ENCODE measurements at regions not wholly inside any gene's neighbourhood (a gene's known extent, or its start where the extent isn't known, plus 50 kb on each side); places are given as distances from the start of the nearest gene placed in this dataset.

DNA sequence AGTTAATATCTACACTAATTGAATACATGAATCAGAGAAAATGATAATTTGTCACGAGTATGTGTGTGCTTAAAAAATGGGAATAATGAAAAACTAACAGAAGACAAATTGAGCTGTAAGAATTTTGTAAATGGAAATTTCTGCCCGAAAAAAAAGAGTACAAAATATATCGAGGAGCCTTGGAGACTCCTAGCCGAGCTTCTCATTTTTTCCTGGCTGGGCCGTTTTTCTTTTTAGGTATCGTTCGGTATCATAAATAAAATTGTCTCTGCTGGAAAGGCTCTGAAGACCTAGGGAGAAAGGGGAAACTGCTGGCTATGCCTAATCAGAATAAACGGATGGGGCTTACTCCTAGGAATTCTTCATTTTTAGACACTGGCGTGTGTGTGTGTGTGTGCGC lies 227.2 kb upstream of the RAG2 start:
- Histone ChIP-seq H3K4me1 (no peaks in the 10 kb centered on the region), H3K36me3 (no peaks in the 10 kb centered on the region), H3K4me3 (no peak overlapping the region), H3K27ac (no peak overlapping the region), H3K9me3 (no peaks in the 10 kb centered on the region), H3K27me3 (no peaks in the 10 kb centered on the region)
- no peak for TF ChIP-seq POLR2A (IDR thresholded peaks at IDR 0.05)
- TF ChIP-seq CTCF (IDR thresholded peaks at IDR 0.05) = no peak
- no peak for DNase-seq
- intact Hi-C loops (cut with DNase I; ENCODE audit: low total_unique reads) = no loop called here

DNA sequence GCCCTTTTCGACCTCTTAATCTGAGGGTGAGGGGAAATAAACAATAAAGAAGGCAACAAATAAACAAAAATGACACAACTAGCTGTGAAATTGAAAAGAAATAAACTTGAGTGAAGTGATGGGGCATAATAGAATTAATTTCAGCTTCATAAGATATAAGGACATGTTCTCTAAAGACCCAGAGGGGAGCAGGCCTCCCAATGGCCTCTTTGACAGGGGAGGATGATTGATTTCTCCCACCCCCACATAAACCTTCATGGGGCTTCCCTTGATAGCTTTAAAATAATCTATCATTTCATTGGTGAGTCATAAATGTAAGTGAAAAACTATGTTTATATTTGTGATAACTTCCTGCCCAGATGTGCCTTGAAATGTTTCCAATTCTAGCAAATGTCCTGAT lies 226.3 kb upstream of the RAG2 start:
- H3K9me3 ChIP-seq = no peaks in the 10 kb centered on the region
- no peak overlapping the region for H3K27ac ChIP-seq
- H3K27me3 ChIP-seq = no peaks in the 10 kb centered on the region
- TF ChIP-seq CTCF (IDR thresholded peaks at IDR 0.05) (no peak), POLR2A (IDR thresholded peaks at IDR 0.05) (no peak)
- intact Hi-C loops (cut with DNase I; ENCODE audit: low total_unique reads) = no loop called here
- DNase-seq = no peak
- no peaks in the 10 kb centered on the region for H3K36me3 ChIP-seq
- H3K4me1 ChIP-seq = no peaks in the 10 kb centered on the region
- H3K4me3 ChIP-seq = no peak overlapping the region

GRCh38 chr11:36822829-36823228 lies 224.8 kb upstream of the RAG2 start:
- Histone ChIP-seq H3K4me1 (no peaks in the 10 kb centered on the region), H3K27me3 (no peaks in the 10 kb centered on the region), H3K36me3 (no peaks in the 10 kb centered on the region), H3K4me3 (no peak overlapping the region), H3K9me3 (no peaks in the 10 kb centered on the region), H3K27ac (no peak overlapping the region)
- DNase-seq = no peak
- intact Hi-C loops (cut with DNase I; ENCODE audit: low total_unique reads) = no loop called here
- TF ChIP-seq CTCF (IDR thresholded peaks at IDR 0.05) (no peak), POLR2A (IDR thresholded peaks at IDR 0.05) (no peak)

GRCh38 chr11:36818410-36818809 lies 220.4 kb upstream of the RAG2 start:
- H3K9me3 ChIP-seq = no peaks in the 10 kb centered on the region
- H3K4me1 ChIP-seq = no peaks in the 10 kb centered on the region
- no peak overlapping the region for H3K4me3 ChIP-seq
- DNase-seq = no peak
- H3K27ac ChIP-seq = no peak overlapping the region
- no peaks in the 10 kb centered on the region for H3K27me3 ChIP-seq
- TF ChIP-seq POLR2A (IDR thresholded peaks at IDR 0.05) = no peak
- TF ChIP-seq CTCF (IDR thresholded peaks at IDR 0.05) = no peak
- intact Hi-C loops (cut with DNase I; ENCODE audit: low total_unique reads) = no loop called here
- no peaks in the 10 kb centered on the region for H3K36me3 ChIP-seq

DNA sequence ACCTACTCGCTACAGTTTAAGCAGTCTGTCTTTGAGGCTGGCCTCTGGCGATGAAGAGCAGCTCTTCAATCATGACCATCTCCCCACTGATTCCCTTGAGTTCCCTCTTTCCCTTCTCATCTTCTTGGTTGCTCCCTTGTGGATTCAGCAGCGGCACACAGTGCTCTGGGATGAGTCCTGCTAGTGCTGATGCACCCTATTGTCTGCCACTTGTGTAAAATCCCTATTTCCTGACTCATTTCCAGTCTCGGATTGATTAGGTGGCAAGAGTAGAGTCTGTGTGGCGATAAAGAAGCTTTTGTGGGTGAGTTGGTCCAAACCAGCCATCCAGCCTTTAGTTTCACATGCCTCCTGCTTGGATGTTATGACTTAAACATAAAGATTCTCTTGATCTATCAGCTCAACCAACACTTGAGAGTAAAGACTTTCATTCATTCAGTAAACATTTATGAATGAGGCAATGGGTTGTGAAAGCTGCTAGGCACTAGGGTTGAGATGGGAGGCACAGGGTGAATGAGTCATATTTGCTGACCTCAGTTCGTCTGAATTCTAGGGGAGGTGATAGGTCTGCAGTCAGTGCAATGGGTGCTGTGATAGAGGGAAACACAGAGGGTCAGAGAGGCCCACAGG lies 219.4 kb upstream of the RAG2 start:
- intact Hi-C loops (cut with DNase I; ENCODE audit: low total_unique reads) = no loop called here
- Histone ChIP-seq H3K27me3 (no peaks in the 10 kb centered on the region), H3K36me3 (no peaks in the 10 kb centered on the region), H3K4me1 (no peaks in the 10 kb centered on the region), H3K9me3 (no peaks in the 10 kb centered on the region), H3K27ac (no peak overlapping the region), H3K4me3 (no peak overlapping the region)
- no peak for DNase-seq
- TF ChIP-seq CTCF (IDR thresholded peaks at IDR 0.05) (no peak), POLR2A (IDR thresholded peaks at IDR 0.05) (no peak)

All from uterus (tissue), 3 donors.